ENCODE measurements at regions not wholly inside any gene's neighbourhood (a gene's known extent, or its start where the extent isn't known, plus 50 kb on each side); places are given as distances from the start of the nearest gene placed in this dataset.
"Not testable (repeated sequence)": the region's sequence is repeated elsewhere in the genome, so short reads cannot be mapped to it uniquely, and the experiment has no call there.

- no peak overlapping the region for H3K27ac Mint-ChIP-seq
- H3K4me3 Mint-ChIP-seq, result no peak overlapping the region
- no peaks in the 10 kb centered on the region for H3K36me3 Mint-ChIP-seq
- no peaks in the 10 kb centered on the region for H3K4me1 Mint-ChIP-seq
- H3K9me3 Mint-ChIP-seq, result no peaks in the 10 kb centered on the region
- no peak for DNase-seq (ENCODE audit: low spot score in 2 of 2)
- no peak for ATAC-seq
Measured at GRCh38 chr3:109480014-109480413, 142.7 kb upstream of the DPPA4 start.

- no peaks in the 10 kb centered on the region for H3K36me3 Mint-ChIP-seq
- DNase-seq (ENCODE audit: low spot score in 2 of 2), result no peak
- H3K27ac Mint-ChIP-seq, result no peak overlapping the region
- H3K4me1 Mint-ChIP-seq, result no peaks in the 10 kb centered on the region
- no peak overlapping the region for H3K4me3 Mint-ChIP-seq
- no peaks in the 10 kb centered on the region for H3K9me3 Mint-ChIP-seq
- ATAC-seq, result no peak
Measured at GRCh38 chr3:109478614-109479013, 141.3 kb upstream of the DPPA4 start.

- no peaks in the 10 kb centered on the region for H3K36me3 Mint-ChIP-seq
- DNase-seq (ENCODE audit: low spot score in 2 of 2), result no peak
- H3K9me3 Mint-ChIP-seq, result peaks cover 7% of the 10 kb centered on the region
- no peaks in the 10 kb centered on the region for H3K4me1 Mint-ChIP-seq
- ATAC-seq, result no peak
- H3K4me3 Mint-ChIP-seq, result no peak overlapping the region
- H3K27ac Mint-ChIP-seq, result no peak overlapping the region
Measured at GRCh38 chr3:109460961-109461360, 123.6 kb upstream of the DPPA4 start.

- Mint-ChIP-seq H3K9me3 (peaks cover 17% of the 10 kb centered on the region), H3K4me3 (no peak overlapping the region), H3K4me1 (no peaks in the 10 kb centered on the region), H3K27ac (no peak overlapping the region), H3K36me3 (no peaks in the 10 kb centered on the region)
- ATAC-seq (no peak), DNase-seq (ENCODE audit: low spot score in 2 of 2) (no peak)
Measured at GRCh38 chr3:109445210-109445609, 107.9 kb upstream of the DPPA4 start.

- Mint-ChIP-seq H3K27ac (peak overlapping the region; percentile 71), H3K36me3 (no peaks in the 10 kb centered on the region), H3K4me1 (no peaks in the 10 kb centered on the region), H3K4me3 (no peak overlapping the region), H3K9me3 (peaks cover 13% of the 10 kb centered on the region)
- DNase-seq (ENCODE audit: low spot score in 2 of 2) (no peak), ATAC-seq (peak; percentile 34)
Measured at GRCh38 chr3:109442531-109442930, 105.2 kb upstream of the DPPA4 start.

GRCh38 chr3:109440353-109440752 is 103.0 kb upstream of the DPPA4 start:
- no peaks in the 10 kb centered on the region for H3K36me3 Mint-ChIP-seq
- no peak overlapping the region for H3K27ac Mint-ChIP-seq
- H3K4me1 Mint-ChIP-seq, result no peaks in the 10 kb centered on the region
- ATAC-seq (no peak), DNase-seq (ENCODE audit: low spot score in 2 of 2) (no peak)
- H3K4me3 Mint-ChIP-seq, result no peak overlapping the region
- no peaks in the 10 kb centered on the region for H3K9me3 Mint-ChIP-seq

- no peaks in the 10 kb centered on the region for H3K4me1 Mint-ChIP-seq
- no peak overlapping the region for H3K27ac Mint-ChIP-seq
- H3K36me3 Mint-ChIP-seq, result no peaks in the 10 kb centered on the region
Measured at GRCh38 chr3:109432833-109433232, 95.5 kb upstream of the DPPA4 start.

GRCh38 chr3:109430911-109431563 is 93.7 kb upstream of the DPPA4 start:
- ATAC-seq, result no peak
- Mint-ChIP-seq H3K4me1 (no peaks in the 10 kb centered on the region), H3K27ac (no peak overlapping the region), H3K9me3 (no peaks in the 10 kb centered on the region), H3K36me3 (no peaks in the 10 kb centered on the region), H3K4me3 (no peak overlapping the region)
- DNase-seq (ENCODE audit: low spot score in 2 of 2), result no peak

More at GRCh38 chr3:109432833-109433232, 95.5 kb upstream of the DPPA4 start:
- no peak for ATAC-seq
- no peaks in the 10 kb centered on the region for H3K9me3 Mint-ChIP-seq
- DNase-seq (ENCODE audit: low spot score in 2 of 2), result no peak
- H3K4me3 Mint-ChIP-seq, result no peak overlapping the region

- Mint-ChIP-seq H3K4me3 (no peak overlapping the region), H3K36me3 (no peaks in the 10 kb centered on the region), H3K4me1 (no peaks in the 10 kb centered on the region), H3K9me3 (peaks cover 2% of the 10 kb centered on the region), H3K27ac (no peak overlapping the region)
- ATAC-seq (no peak), DNase-seq (ENCODE audit: low spot score in 2 of 2) (no peak)
Measured at GRCh38 chr3:109413049-109413448, 75.7 kb upstream of the DPPA4 start.

GRCh38 chr3:109411547-109411946 is 74.2 kb upstream of the DPPA4 start:
- Mint-ChIP-seq H3K4me1 (no peaks in the 10 kb centered on the region), H3K27ac (no peak overlapping the region), H3K36me3 (no peaks in the 10 kb centered on the region), H3K4me3 (no peak overlapping the region), H3K9me3 (peaks cover 5% of the 10 kb centered on the region)
- no peak for DNase-seq (ENCODE audit: low spot score in 2 of 2)
- ATAC-seq, result no peak

GRCh38 chr3:109396806-109397205 is 59.5 kb upstream of the DPPA4 start:
- no peak for ATAC-seq
- H3K36me3 Mint-ChIP-seq, result no peaks in the 10 kb centered on the region
- H3K4me1 Mint-ChIP-seq, result no peaks in the 10 kb centered on the region
- H3K9me3 Mint-ChIP-seq, result no peaks in the 10 kb centered on the region
- no peak for DNase-seq (ENCODE audit: low spot score in 2 of 2)
- no peak overlapping the region for H3K4me3 Mint-ChIP-seq
- no peak overlapping the region for H3K27ac Mint-ChIP-seq

- H3K4me1 Mint-ChIP-seq; ATAC-seq; H3K9me3 Mint-ChIP-seq; H3K36me3 Mint-ChIP-seq; DNase-seq (ENCODE audit: low spot score in 2 of 2); H3K27ac Mint-ChIP-seq; H3K4me3 Mint-ChIP-seq: not testable (repeated sequence)
Measured at GRCh38 chr3:109393728-109394127, 56.4 kb upstream of the DPPA4 start.

- H3K36me3 Mint-ChIP-seq, result no peaks in the 10 kb centered on the region
- no peaks in the 10 kb centered on the region for H3K4me1 Mint-ChIP-seq
- no peak for ATAC-seq
- no peak overlapping the region for H3K4me3 Mint-ChIP-seq
- no peak overlapping the region for H3K27ac Mint-ChIP-seq
- no peak for DNase-seq (ENCODE audit: low spot score in 2 of 2)
- no peaks in the 10 kb centered on the region for H3K9me3 Mint-ChIP-seq
Measured at GRCh38 chr3:109392293-109392692, 54.9 kb upstream of the DPPA4 start.

- no peaks in the 10 kb centered on the region for H3K9me3 Mint-ChIP-seq
- no peaks in the 10 kb centered on the region for H3K4me1 Mint-ChIP-seq
- no peak overlapping the region for H3K4me3 Mint-ChIP-seq
- H3K36me3 Mint-ChIP-seq, result no peaks in the 10 kb centered on the region
- DNase-seq (ENCODE audit: low spot score in 2 of 2) (no peak), ATAC-seq (no peak)
- no peak overlapping the region for H3K27ac Mint-ChIP-seq
Measured at GRCh38 chr3:109387621-109388020, 50.3 kb upstream of the DPPA4 start.

GRCh38 chr3:109387201-109387600 is 49.9 kb upstream of the DPPA4 start:
- Mint-ChIP-seq H3K9me3 (no peaks in the 10 kb centered on the region), H3K27ac (no peak overlapping the region), H3K4me1 (no peaks in the 10 kb centered on the region), H3K36me3 (no peaks in the 10 kb centered on the region), H3K4me3 (no peak overlapping the region)
- ATAC-seq, result no peak
- no peak for DNase-seq (ENCODE audit: low spot score in 2 of 2)

Measured in stimulated activated effector memory CD8-positive, alpha-beta T cell treated with anti-CD3 and anti-CD28 coated beads, Interleukin-12 subunit alpha, Interleukin-12 subunit beta, amount 100 ng/mL, for 72 hours (primary cell).